T-cell (primary cell): ENCODE measurements at regions not wholly inside any gene's neighbourhood (a gene's known extent, or its start where the extent isn't known, plus 50 kb on each side); places are given as distances from the start of the nearest gene placed in this dataset.

ENCODE experiments used
- ATAC-seq, 4 experiments: fragments of 200-7000 bp in 3 of 4; fragments of 150-1000 bp in 1 of 4; cut with Tn5 transposase; replicated peaks in 1 of 4; 1 replicate in 3 of 4; 2 replicates in 1 of 4; pipeline ENCODE4 v1.10.0; 2021; ENCODE audit warnings: moderate library complexity in 3 of 4, mild to moderate bottlenecking in 2 of 4, moderate number of reproducible peaks in 1 of 4
- CTCF ChIA-PET, 2 donors: fragments of 300-600 bp; sonication (Branson Sonifier 250); formaldehyde crosslinking; loops; one replicate each; lab custom pipeline; 2022; ENCODE audit warnings: antibody characterized with exemption in 2 of 2; lab: Charles Lee
- POLR2A ChIA-PET, 2 donors: fragments of 300-600 bp; sonication (Branson Sonifier 250); formaldehyde crosslinking; loops; one replicate each; lab custom pipeline; 2022; ENCODE audit warnings: antibody characterized with exemption in 2 of 2; lab: Charles Lee
- DNase-seq, 35 experiments: peaks; one replicate each; pipeline versions ENCODE4 v3.0.0 to v3.0.0-alpha.2; 2013 to 2023
- H3K27ac ChIP-seq: one replicate; pipeline ENCODE4 v1.5.1; 2013; ENCODE audit warnings: low read length
- H3K27me3 ChIP-seq, 2 experiments: replicated peaks in 1 of 2; 1 replicate in 1 of 2; 2 replicates in 1 of 2; pipeline versions ENCODE4 v1.6.1 to v1.7.0; 2013; ENCODE audit warnings: low read length in 1 of 2, mixed read lengths in 1 of 2; ENCODE audit not compliant: control insufficient read depth in 2 of 2, insufficient read depth in 2 of 2; ENCODE audit errors: extremely low read depth in 1 of 2
- H3K36me3 ChIP-seq, 2 donors: 1 replicate in 1 of 2; 2 replicates in 1 of 2; pipeline versions ENCODE4 v1.6.1 to v1.7.0; 2013; ENCODE audit warnings: low read length in 1 of 2; ENCODE audit not compliant: control insufficient read depth in 2 of 2, insufficient read depth in 1 of 2; ENCODE audit errors: extremely low read depth in 1 of 2
- H3K4me1 ChIP-seq, 2 experiments: 1 replicate in 1 of 2; 2 replicates in 1 of 2; pipeline versions ENCODE4 v1.6.1 to v1.7.0; 2013; ENCODE audit warnings: low read length in 2 of 2, mixed read lengths in 1 of 2; ENCODE audit not compliant: insufficient read depth in 2 of 2, control insufficient read depth in 1 of 2; ENCODE audit errors: extremely low read depth in 1 of 2
- H3K4me3 ChIP-seq, 2 donors: 1 replicate in 1 of 2; 2 replicates in 1 of 2; pipeline versions ENCODE4 v1.5.1 to v1.7.0; 2013; ENCODE audit warnings: mild to moderate bottlenecking in 2 of 2, low read length in 1 of 2, moderate library complexity in 1 of 2; ENCODE audit not compliant: control insufficient read depth in 1 of 2; ENCODE audit errors: extremely low read depth in 1 of 2
- H3K9me3 ChIP-seq: 2 replicates; pipeline ENCODE4 v1.7.0; 2013
- H3K27ac Mint-ChIP-seq, 2 donors: one replicate each; pipeline ENCODE4 v1.8.0; 2020 to 2021; ENCODE audit warnings: mild to moderate bottlenecking in 2 of 2, mixed read lengths in 2 of 2
- H3K27me3 Mint-ChIP-seq, 2 donors: one replicate each; pipeline ENCODE4 v1.8.0; 2021 to 2022; ENCODE audit warnings: mixed read lengths in 2 of 2
- H3K36me3 Mint-ChIP-seq: one replicate; pipeline ENCODE4 v1.8.0; 2021; ENCODE audit warnings: mixed read lengths
- H3K4me1 Mint-ChIP-seq, 3 donors: one replicate each; pipeline ENCODE4 v1.8.0; 2020 to 2022; ENCODE audit warnings: mixed read lengths in 3 of 3, mild to moderate bottlenecking in 1 of 3
- H3K4me3 Mint-ChIP-seq, 3 donors: one replicate each; pipeline ENCODE4 v1.8.0; 2020 to 2022; ENCODE audit warnings: mild to moderate bottlenecking in 3 of 3, mixed read lengths in 3 of 3, moderate library complexity in 3 of 3
- H3K9me3 Mint-ChIP-seq, 3 donors: one replicate each; pipeline ENCODE4 v1.8.0; 2020 to 2022; ENCODE audit warnings: mixed read lengths in 3 of 3
- WGBS: methylation state at CpG from one replicate; pipeline ENCODE4 v1.1.5; 2013; ENCODE audit warnings: missing lambda C conversion rate; ENCODE audit not compliant: insufficient coverage; 5-methylcytosine and 5-hydroxymethylcytosine counted together

DNA sequence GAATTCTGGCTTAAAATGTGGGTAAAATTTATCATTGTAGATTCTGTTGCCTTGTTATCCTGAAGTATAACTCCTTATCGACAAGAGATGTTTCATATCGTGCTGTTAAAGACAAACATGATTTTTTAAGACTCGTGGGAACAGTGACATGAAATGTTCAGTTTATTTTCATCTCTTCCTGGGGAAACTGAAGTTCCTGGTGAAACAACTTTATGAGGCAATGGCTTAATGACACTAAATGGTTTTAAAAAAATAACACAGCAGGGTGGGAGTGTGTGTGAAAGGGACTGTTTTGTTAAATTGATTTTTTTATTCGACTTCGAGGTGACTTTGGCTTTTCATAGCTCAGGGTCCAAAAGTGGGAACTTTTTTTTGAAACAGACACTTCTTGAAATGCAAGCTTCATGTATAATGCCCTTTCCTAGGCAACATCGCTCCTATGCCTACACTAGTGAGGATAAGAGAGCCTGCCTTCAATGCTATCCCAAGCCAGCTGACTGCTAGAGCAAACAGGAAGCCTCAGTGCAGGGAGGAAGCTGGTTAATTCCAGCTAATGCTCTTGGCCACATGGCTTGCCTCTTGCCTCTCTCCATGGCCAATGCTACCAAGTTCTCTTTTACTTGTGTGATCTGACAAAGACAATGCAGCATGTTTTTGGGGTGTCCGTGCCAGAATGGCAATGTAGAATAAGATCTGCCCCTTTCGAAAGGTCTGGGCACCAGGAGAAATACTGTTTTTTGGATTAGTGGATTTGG is 57.8 kb downstream of the PABIR2 start:
- no peak for ATAC-seq
- H3K27me3 Mint-ChIP-seq, result peaks cover 4 to 8% of the 10 kb centered on the region in 2 donors
- H3K27me3 ChIP-seq, result no peaks in the 10 kb centered on the region

DNA sequence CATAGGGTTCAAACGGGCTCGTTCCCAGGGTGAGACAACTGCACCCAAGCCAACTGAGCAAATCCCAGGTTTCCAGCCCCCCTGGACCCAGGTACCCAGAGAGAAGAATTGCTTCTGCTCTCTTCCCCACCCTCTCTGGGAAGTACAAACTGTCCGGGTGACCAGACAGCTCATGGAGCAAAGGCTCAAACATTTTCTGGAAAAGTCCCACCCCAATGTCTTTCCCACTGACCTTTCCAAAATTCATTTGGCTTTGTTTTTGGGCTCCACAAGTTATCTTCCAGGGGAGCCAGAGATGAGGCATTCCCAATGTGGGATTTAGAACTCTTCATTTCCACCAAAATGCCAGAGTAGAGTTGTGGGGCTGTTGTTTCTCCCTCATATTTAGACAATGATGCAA is 58.6 kb downstream of the PABIR2 start:
- H3K27me3 ChIP-seq, result no peaks in the 10 kb centered on the region
- no CpG with 5 or more reads among the region's 3 CpGs for WGBS
- H3K4me1 ChIP-seq, result no peaks in the 10 kb centered on the region
- ATAC-seq (no peak), DNase-seq (no peak)
- Mint-ChIP-seq H3K9me3 (no peaks in the 10 kb centered on the region), H3K4me3 (no peak overlapping the region), H3K36me3 (no peaks in the 10 kb centered on the region), H3K27me3 (peaks cover 4% of the 10 kb centered on the region in 2 donors), H3K4me1 (no peaks in the 10 kb centered on the region), H3K27ac (no peak overlapping the region)
- ChIA-PET POLR2A (no interaction called here), CTCF (no interaction called here)
- no peak overlapping the region for H3K27ac ChIP-seq
- no peak overlapping the region for H3K4me3 ChIP-seq
- no peaks in the 10 kb centered on the region for H3K9me3 ChIP-seq
- no peaks in the 10 kb centered on the region for H3K36me3 ChIP-seq

More for the DNA sequence above, 57.8 kb downstream of the PABIR2 start:
- Histone ChIP-seq H3K4me3 (no peak overlapping the region), H3K4me1 (no peaks in the 10 kb centered on the region), H3K36me3 (no peaks in the 10 kb centered on the region), H3K27ac (no peak overlapping the region), H3K9me3 (no peaks in the 10 kb centered on the region)
- H3K4me3 Mint-ChIP-seq, result no peak overlapping the region
- ChIA-PET CTCF (no interaction called here), POLR2A (no interaction called here)
- no peak for DNase-seq
- no peaks in the 10 kb centered on the region for H3K36me3 Mint-ChIP-seq
- no peak overlapping the region for H3K27ac Mint-ChIP-seq
- H3K9me3 Mint-ChIP-seq, result no peaks in the 10 kb centered on the region
- H3K4me1 Mint-ChIP-seq, result no peaks in the 10 kb centered on the region
- no CpG with 5 or more reads among the region's 8 CpGs for WGBS

GRCh38 chrX:134737721-134738369 is 59.2 kb downstream of the PABIR2 start:
- no peaks in the 10 kb centered on the region for H3K36me3 Mint-ChIP-seq
- WGBS, result 83% methylated on average over 1 of the region's 12 CpGs
- DNase-seq, result no peak
- H3K27me3 Mint-ChIP-seq, result peaks cover 4 to 8% of the 10 kb centered on the region in 2 donors
- POLR2A ChIA-PET, result no interaction called here
- Histone ChIP-seq H3K36me3 (no peaks in the 10 kb centered on the region), H3K27ac (no peak overlapping the region), H3K4me3 (no peak overlapping the region), H3K27me3 (no peaks in the 10 kb centered on the region), H3K9me3 (no peaks in the 10 kb centered on the region), H3K4me1 (no peaks in the 10 kb centered on the region)
- H3K27ac Mint-ChIP-seq, result no peak overlapping the region
- H3K4me1 Mint-ChIP-seq, result no peaks in the 10 kb centered on the region
- H3K9me3 Mint-ChIP-seq, result no peaks in the 10 kb centered on the region
- ATAC-seq, result no peak
- H3K4me3 Mint-ChIP-seq, result no peak overlapping the region
- CTCF ChIA-PET, result no interaction called here

GRCh38 chrX:134737061-134737460 is 59.9 kb downstream of the PABIR2 start:
- DNase-seq, result no peak
- Mint-ChIP-seq H3K4me3 (no peak overlapping the region), H3K36me3 (no peaks in the 10 kb centered on the region), H3K27ac (no peak overlapping the region), H3K9me3 (no peaks in the 10 kb centered on the region), H3K27me3 (peaks cover 4 to 11% of the 10 kb centered on the region in 2 donors), H3K4me1 (no peaks in the 10 kb centered on the region)
- Histone ChIP-seq H3K27ac (no peak overlapping the region), H3K4me1 (no peaks in the 10 kb centered on the region), H3K36me3 (no peaks in the 10 kb centered on the region), H3K27me3 (no peaks in the 10 kb centered on the region), H3K9me3 (no peaks in the 10 kb centered on the region), H3K4me3 (no peak overlapping the region)
- ATAC-seq, result no peak
- WGBS, result no CpG with 5 or more reads among the region's 6 CpGs
- ChIA-PET CTCF (no interaction called here), POLR2A (no interaction called here)

- ChIA-PET POLR2A (interaction anchor here in 1 of 2 donors (0.7 kb wide), 1 partner anchor 453 kb away, joined by 5 read pairs; no protein-coding TSS in a partner anchor), CTCF (no interaction called here)
- no peak overlapping the region for H3K4me3 Mint-ChIP-seq
- H3K27ac Mint-ChIP-seq, result no peak overlapping the region
- H3K36me3 ChIP-seq, result no peaks in the 10 kb centered on the region
- no peaks in the 10 kb centered on the region for H3K9me3 ChIP-seq
- no peak for ATAC-seq
- no peak for DNase-seq
- H3K4me3 ChIP-seq, result no peak overlapping the region
- no peaks in the 10 kb centered on the region for H3K27me3 ChIP-seq
- no peaks in the 10 kb centered on the region for H3K9me3 Mint-ChIP-seq
- no peaks in the 10 kb centered on the region for H3K4me1 ChIP-seq
- H3K36me3 Mint-ChIP-seq, result no peaks in the 10 kb centered on the region
- 60% methylated on average over 1 of the region's 7 CpGs for WGBS
- peaks cover 4 to 12% of the 10 kb centered on the region in 2 donors for H3K27me3 Mint-ChIP-seq
- no peaks in the 10 kb centered on the region for H3K4me1 Mint-ChIP-seq
- no peak overlapping the region for H3K27ac ChIP-seq
Measured at GRCh38 chrX:134736356-134736755, 60.6 kb downstream of the PABIR2 start.

- Mint-ChIP-seq H3K4me1 (no peaks in the 10 kb centered on the region), H3K27ac (no peak overlapping the region), H3K27me3 (peaks cover 4 to 15% of the 10 kb centered on the region in 2 donors), H3K36me3 (no peaks in the 10 kb centered on the region), H3K9me3 (no peaks in the 10 kb centered on the region), H3K4me3 (no peak overlapping the region)
- ChIA-PET POLR2A (no interaction called here), CTCF (no interaction called here)
- Histone ChIP-seq H3K4me1 (no peaks in the 10 kb centered on the region), H3K4me3 (no peak overlapping the region), H3K27ac (no peak overlapping the region), H3K27me3 (no peaks in the 10 kb centered on the region), H3K36me3 (no peaks in the 10 kb centered on the region), H3K9me3 (no peaks in the 10 kb centered on the region)
- WGBS, result no CpG with 5 or more reads among the region's 2 CpGs
- DNase-seq, result no peak
- ATAC-seq, result no peak
Measured at GRCh38 chrX:134735015-134735414, 62.0 kb downstream of the PABIR2 start.
